Gastroesophageal sphincter (tissue), 4 donors: ENCODE measurements at regions not wholly inside any gene's neighbourhood (a gene's known extent, or its start where the extent isn't known, plus 50 kb on each side); places are given as distances from the start of the nearest gene placed in this dataset.
A peak's percentile ranks its signal among the peaks of the same experiment; 100 is the strongest.

Source experiments
- ATAC-seq: fragments of 150-250 bp; one replicate; pipeline ENCODE4 v1.9.1; 2016; ENCODE audit warnings: mild to moderate bottlenecking, moderate library complexity
- H3K27ac ChIP-seq, 4 donors: fragments of 200-600 bp; sonication (generic) in 3 of 4; 1 replicate in 3 of 4; 2 replicates in 1 of 4; pipeline ENCODE4 v1.5.1; 2016 to 2019
- H3K27me3 ChIP-seq: fragments of 200-600 bp; sonication (generic); one replicate; pipeline ENCODE4 v1.5.1; 2019
- H3K36me3 ChIP-seq, 2 donors: fragments of 200-600 bp; sonication (generic); one replicate each; pipeline ENCODE4 v1.5.1; 2019; ENCODE audit warnings: control low read depth in 1 of 2
- H3K4me1 ChIP-seq, 3 donors: fragments of 200-600 bp; sonication (generic); 1 replicate in 2 of 3; 2 replicates in 1 of 3; pipeline ENCODE4 v1.5.1; 2016 to 2019; ENCODE audit warnings: control low read depth in 2 of 3
- H3K4me3 ChIP-seq, 2 donors: fragments of 200-600 bp; sonication (generic); one replicate each; pipeline ENCODE4 v1.5.1; 2019; ENCODE audit warnings: mild to moderate bottlenecking in 1 of 2, moderate library complexity in 1 of 2
- H3K9me3 ChIP-seq, 3 donors: fragments of 200-600 bp; sonication (generic); one replicate each; pipeline ENCODE4 v1.5.1; 2017 to 2019; ENCODE audit warnings: control low read depth in 2 of 3
- EP300 ChIP-seq: sonication (generic); formaldehyde crosslinking; IDR thresholded peaks from one replicate; pipeline ENCODE4 v1.6.1; 2017; ENCODE audit warnings: antibody characterized with exemption, mild to moderate bottlenecking
- POLR2A ChIP-seq, 2 donors: fragments of 450-650 bp; IDR thresholded peaks; one replicate each; pipeline ENCODE4 v1.6.1; 2017; ENCODE audit warnings: antibody characterized with exemption in 2 of 2, mild to moderate bottlenecking in 2 of 2, moderate library complexity in 1 of 2
- POLR2AphosphoS5 ChIP-seq: sonication (generic); formaldehyde crosslinking; IDR thresholded peaks from one replicate; pipeline ENCODE4 v1.6.1; 2017; ENCODE audit warnings: antibody characterized with exemption
- WGBS, 2 donors: methylation state at CpG; one replicate each; pipeline ENCODE4 v1.1.5; 2018; ENCODE audit warnings: low coverage in 1 of 2; 5-methylcytosine and 5-hydroxymethylcytosine counted together
- TF ChIP-seq, protein P1 (sequence below), 4 experiments: fragments of 200-600 bp in 2 of 4; fragments of 450-650 bp in 2 of 4; sonication (generic) in 1 of 4; IDR thresholded peaks; one replicate each; pipeline ENCODE4 v1.5.1; 2017 to 2019; ENCODE audit warnings: antibody characterized with exemption in 4 of 4, mild to moderate bottlenecking in 2 of 4, moderate library complexity in 2 of 4

DNA sequence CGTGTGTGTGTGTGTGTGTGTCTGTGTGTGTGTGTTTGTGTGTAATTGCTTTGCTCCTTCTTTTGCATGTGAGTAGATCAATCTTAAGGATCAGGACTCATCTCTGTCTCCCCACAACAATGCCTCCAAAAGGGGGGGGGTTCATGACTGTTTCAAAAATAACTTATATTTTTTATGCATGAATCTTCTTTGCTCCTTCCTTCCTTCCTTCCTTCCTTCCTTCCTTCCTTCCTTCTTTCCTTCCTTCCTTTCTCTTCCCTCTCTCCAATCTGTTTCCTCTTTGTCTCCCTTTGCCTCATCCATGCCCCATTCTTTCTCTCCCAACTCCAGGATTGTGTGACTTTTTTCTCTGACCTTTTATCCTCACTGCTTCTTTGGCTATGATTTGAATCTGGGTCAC lies 126.4 kb upstream of the OSMR start:
- peaks cover 0 to 21% (median 11%) of the 10 kb centered on the region in 3 donors for H3K4me1 ChIP-seq
- no peaks in the 10 kb centered on the region for H3K27me3 ChIP-seq
- TF ChIP-seq, protein P1, sequence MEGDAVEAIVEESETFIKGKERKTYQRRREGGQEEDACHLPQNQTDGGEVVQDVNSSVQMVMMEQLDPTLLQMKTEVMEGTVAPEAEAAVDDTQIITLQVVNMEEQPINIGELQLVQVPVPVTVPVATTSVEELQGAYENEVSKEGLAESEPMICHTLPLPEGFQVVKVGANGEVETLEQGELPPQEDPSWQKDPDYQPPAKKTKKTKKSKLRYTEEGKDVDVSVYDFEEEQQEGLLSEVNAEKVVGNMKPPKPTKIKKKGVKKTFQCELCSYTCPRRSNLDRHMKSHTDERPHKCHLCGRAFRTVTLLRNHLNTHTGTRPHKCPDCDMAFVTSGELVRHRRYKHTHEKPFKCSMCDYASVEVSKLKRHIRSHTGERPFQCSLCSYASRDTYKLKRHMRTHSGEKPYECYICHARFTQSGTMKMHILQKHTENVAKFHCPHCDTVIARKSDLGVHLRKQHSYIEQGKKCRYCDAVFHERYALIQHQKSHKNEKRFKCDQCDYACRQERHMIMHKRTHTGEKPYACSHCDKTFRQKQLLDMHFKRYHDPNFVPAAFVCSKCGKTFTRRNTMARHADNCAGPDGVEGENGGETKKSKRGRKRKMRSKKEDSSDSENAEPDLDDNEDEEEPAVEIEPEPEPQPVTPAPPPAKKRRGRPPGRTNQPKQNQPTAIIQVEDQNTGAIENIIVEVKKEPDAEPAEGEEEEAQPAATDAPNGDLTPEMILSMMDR (IDR thresholded peaks at IDR 0.05) = no peak
- no peak for TF ChIP-seq POLR2A (IDR thresholded peaks at IDR 0.05)
- TF ChIP-seq EP300 = no peak
- no peak for TF ChIP-seq POLR2AphosphoS5
- no peaks in the 10 kb centered on the region for H3K9me3 ChIP-seq
- H3K27ac ChIP-seq = peak overlapping the region in 3 of 4 donors; percentile 51 to 67 (median 56)
- no peak overlapping the region for H3K4me3 ChIP-seq
- no peaks in the 10 kb centered on the region for H3K36me3 ChIP-seq
- WGBS, 2 donors = 9 to 17% methylated on average over 1 of the region's 1 CpG
- ATAC-seq = no peak

DNA sequence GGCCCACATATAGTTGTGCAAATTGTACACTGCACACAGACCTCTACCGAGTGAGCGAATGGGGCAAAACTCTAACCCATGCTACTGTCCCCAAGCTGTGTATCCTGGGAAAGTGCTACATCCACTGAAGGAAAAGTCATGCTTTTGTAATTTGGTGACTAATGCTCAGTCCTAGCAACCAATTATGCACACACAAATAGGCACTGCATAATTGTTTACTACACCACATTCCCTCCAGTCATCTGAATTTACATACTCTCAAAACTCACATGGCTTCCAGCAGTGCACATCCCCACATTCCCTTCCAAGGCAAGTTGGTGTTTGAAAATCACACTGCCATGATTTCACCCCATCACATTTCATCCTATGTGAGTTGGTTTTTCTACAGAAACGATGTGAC lies 125.9 kb upstream of the OSMR start:
- TF ChIP-seq POLR2AphosphoS5 = no peak
- TF ChIP-seq EP300 = no peak
- no peak for TF ChIP-seq POLR2A (IDR thresholded peaks at IDR 0.05)
- TF ChIP-seq, protein P1 (IDR thresholded peaks at IDR 0.05) = no peak
- peak overlapping the region in 1 of 4 donors; percentile 51 for H3K27ac ChIP-seq
- H3K4me1 ChIP-seq = peaks cover 0 to 21% (median 11%) of the 10 kb centered on the region in 3 donors
- H3K36me3 ChIP-seq = no peaks in the 10 kb centered on the region
- no peak for ATAC-seq
- H3K9me3 ChIP-seq = no peaks in the 10 kb centered on the region
- no peaks in the 10 kb centered on the region for H3K27me3 ChIP-seq
- H3K4me3 ChIP-seq = no peak overlapping the region
- WGBS, 2 donors = 64 to 78% methylated on average over 3 of the region's 3 CpGs

DNA sequence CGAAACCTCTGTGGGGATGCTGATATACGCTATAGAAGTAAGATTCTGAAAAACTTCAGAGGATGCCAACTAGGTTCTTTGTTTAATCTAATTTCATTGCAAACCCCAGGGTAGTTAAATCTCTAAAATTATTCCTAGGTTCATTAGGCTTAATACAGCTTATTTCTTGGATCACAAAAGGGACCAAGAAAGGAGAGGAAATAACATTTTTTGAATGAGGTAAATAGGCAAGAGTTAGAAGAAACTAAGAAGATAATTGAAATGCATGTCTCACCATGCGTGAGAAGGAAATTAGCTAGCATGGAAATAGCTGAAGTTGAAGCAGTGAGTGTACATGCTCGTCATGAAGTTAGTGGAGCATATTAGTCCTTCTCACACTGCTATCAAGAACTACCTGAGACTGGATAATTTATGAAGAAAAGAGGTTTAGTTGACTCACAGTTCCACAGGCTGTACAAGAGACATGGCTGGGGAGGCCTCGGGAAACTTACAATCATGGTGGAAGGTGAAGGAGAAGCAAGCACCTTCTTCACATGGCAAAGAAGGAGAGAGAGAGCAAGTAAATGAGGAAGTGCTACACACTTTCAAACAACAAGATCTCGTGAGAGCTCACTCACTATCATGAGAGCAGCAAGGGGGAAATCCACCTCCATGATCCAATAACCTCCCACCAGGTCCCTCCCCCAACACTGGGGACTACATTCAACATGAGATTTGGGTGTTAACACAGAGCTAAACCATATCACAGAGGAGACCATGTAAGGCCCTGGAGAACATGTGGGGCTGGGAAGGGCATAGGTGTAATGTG lies 125.1 kb upstream of the OSMR start:
- H3K27me3 ChIP-seq = no peaks in the 10 kb centered on the region
- H3K4me3 ChIP-seq = no peak overlapping the region
- H3K27ac ChIP-seq = no peak overlapping the region
- peaks cover 0 to 21% (median 11%) of the 10 kb centered on the region in 3 donors for H3K4me1 ChIP-seq
- WGBS, 2 donors = 77 to 89% methylated on average over 6 of the region's 6 CpGs
- ATAC-seq = no peak
- H3K36me3 ChIP-seq = no peaks in the 10 kb centered on the region
- H3K9me3 ChIP-seq = no peaks in the 10 kb centered on the region
- TF ChIP-seq EP300 = no peak
- no peak for TF ChIP-seq POLR2A (IDR thresholded peaks at IDR 0.05)
- TF ChIP-seq, protein P1 (IDR thresholded peaks at IDR 0.05) = no peak
- TF ChIP-seq POLR2AphosphoS5 = no peak

DNA sequence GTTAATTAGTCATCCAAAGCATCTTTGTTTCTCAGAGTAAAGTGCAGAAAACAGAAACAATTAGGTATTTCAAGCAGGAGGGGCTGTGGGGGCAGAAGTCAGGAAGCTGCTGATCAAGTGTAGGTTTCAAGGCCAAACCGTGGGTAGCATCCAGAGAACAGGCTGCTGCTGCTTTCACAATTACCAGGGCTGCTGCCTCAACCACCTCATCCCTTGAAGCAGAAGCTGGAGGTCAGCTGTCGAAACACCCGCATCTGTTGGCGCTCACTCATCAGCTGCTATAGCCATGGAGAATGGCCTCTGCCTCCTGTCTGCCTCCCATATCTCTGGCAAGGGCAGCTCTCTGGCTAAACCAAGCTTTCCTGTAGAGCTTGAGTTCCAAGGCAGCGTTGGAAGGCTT lies 122.9 kb upstream of the OSMR start:
- no peaks in the 10 kb centered on the region for H3K9me3 ChIP-seq
- no peak overlapping the region for H3K27ac ChIP-seq
- no peak for ATAC-seq
- peaks cover 0 to 21% (median 11%) of the 10 kb centered on the region in 3 donors for H3K4me1 ChIP-seq
- no peak overlapping the region for H3K4me3 ChIP-seq
- TF ChIP-seq, protein P1 (IDR thresholded peaks at IDR 0.05) = no peak
- no peak for TF ChIP-seq EP300
- TF ChIP-seq POLR2AphosphoS5 = no peak
- TF ChIP-seq POLR2A (IDR thresholded peaks at IDR 0.05) = no peak
- WGBS, 2 donors = 75% methylated on average over 4 of the region's 5 CpGs; no CpG with 5 or more reads in 1 of the 2 donors
- no peaks in the 10 kb centered on the region for H3K27me3 ChIP-seq
- no peaks in the 10 kb centered on the region for H3K36me3 ChIP-seq

DNA sequence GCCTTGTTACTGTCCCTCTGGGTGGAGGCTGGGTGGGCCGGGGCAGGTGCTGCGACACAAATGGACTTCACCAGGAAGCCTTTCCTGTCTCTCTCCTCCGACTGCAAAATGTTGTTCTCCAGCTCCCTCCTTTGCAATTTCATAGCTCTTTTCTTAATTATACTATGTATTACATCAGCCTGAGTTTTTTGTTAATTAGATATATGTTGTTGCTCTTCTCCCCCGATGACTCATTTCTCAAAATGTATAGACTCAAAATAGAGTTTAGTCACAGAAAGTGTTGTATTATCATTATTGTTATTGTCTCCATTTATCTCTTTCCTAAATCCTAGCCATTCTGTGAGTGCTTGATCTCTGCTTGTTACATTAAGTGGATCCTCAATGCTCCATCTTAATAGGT lies 122.4 kb upstream of the OSMR start:
- Histone ChIP-seq H3K4me1 (peaks cover 0 to 17% (median 8%) of the 10 kb centered on the region in 3 donors), H3K36me3 (no peaks in the 10 kb centered on the region), H3K9me3 (no peaks in the 10 kb centered on the region), H3K4me3 (no peak overlapping the region), H3K27ac (no peak overlapping the region), H3K27me3 (no peaks in the 10 kb centered on the region)
- no peak for ATAC-seq
- no peak for TF ChIP-seq POLR2A (IDR thresholded peaks at IDR 0.05)
- TF ChIP-seq POLR2AphosphoS5 = no peak
- TF ChIP-seq, protein P1 (IDR thresholded peaks at IDR 0.05) = no peak
- 89 to 100% methylated on average over 2 to 4 of the region's 4 CpGs for WGBS, 2 donors
